IMR-90 (cell line): ENCODE measurements at regions not wholly inside any gene's neighbourhood (a gene's known extent, or its start where the extent isn't known, plus 50 kb on each side); places are given as distances from the start of the nearest gene placed in this dataset.

Experiments used
- ATAC-seq: fragments of 200-7000 bp; cut with Tn5 transposase; 2 replicates; pipeline ENCODE4 v1.9.1; 2020; ENCODE audit warnings: low read depth, mild to moderate bottlenecking, moderate library complexity
- BruUV-seq: library from RNA; stranded (reverse); fragments of 400-500 nt; replicated peaks from 2 replicates; lab custom pipeline; 2021; lab: Mats Ljungman, UMichigan
- CTCF ChIA-PET: fragments of 300-600 bp; formaldehyde crosslinking; extraction: SDS; loops from one replicate; lab custom pipeline; 2021; ENCODE audit warnings: antibody characterized with exemption; lab: Yijun Ruan, JAX
- POLR2A ChIA-PET: fragments of 300-600 bp; sonication (Branson Sonifier 250); formaldehyde crosslinking; loops from one replicate; lab custom pipeline; 2022; ENCODE audit warnings: antibody characterized with exemption; ENCODE audit not compliant: unreplicated experiment; lab: Charles Lee
- DNase-seq: peaks from one replicate; pipeline ENCODE4 v3.0.0; 2013
- H2AFZ ChIP-seq: replicated peaks from 2 replicates; pipeline ENCODE3; 2013; ENCODE audit warnings: low read length, mild to moderate bottlenecking; ENCODE audit not compliant: poor library complexity
- H2AK5ac ChIP-seq: 2 replicates; pipeline ENCODE4 v1.6.1; 2013; ENCODE audit warnings: low read depth, low read length, inconsistent platforms
- H2AK9ac ChIP-seq: replicated peaks from 2 replicates; pipeline ENCODE3; 2013; ENCODE audit warnings: mild to moderate bottlenecking, low read depth, low read length, moderate library complexity; ENCODE audit not compliant: poor library complexity
- H2BK120ac ChIP-seq: 2 replicates; pipeline ENCODE4 v1.6.1; 2013; ENCODE audit warnings: low read depth, low read length, inconsistent platforms
- H2BK15ac ChIP-seq: 3 replicates; pipeline ENCODE4 v1.6.1; 2013; ENCODE audit warnings: low read depth, low read length, inconsistent platforms
- H2BK20ac ChIP-seq: 2 replicates; pipeline ENCODE4 v1.6.1; 2013; ENCODE audit warnings: low read depth, mild to moderate bottlenecking, inconsistent platforms, low read length, moderate library complexity
- H2BK5ac ChIP-seq: 2 replicates; pipeline ENCODE4 v1.6.1; 2013; ENCODE audit warnings: mild to moderate bottlenecking, low read depth, low read length, inconsistent platforms; ENCODE audit not compliant: poor library complexity, severe bottlenecking
- H3K14ac ChIP-seq: replicated peaks from 2 replicates; pipeline ENCODE4 v1.6.1; 2013; ENCODE audit warnings: low read depth, low read length, inconsistent platforms
- H3K18ac ChIP-seq: 2 replicates; pipeline ENCODE4 v1.6.1; 2013; ENCODE audit warnings: low read depth, low read length, control low read depth
- H3K23ac ChIP-seq: 2 replicates; pipeline ENCODE4 v1.6.1; 2013; ENCODE audit warnings: low read depth, low read length, inconsistent platforms
- H3K27ac ChIP-seq: 2 replicates; pipeline ENCODE4 v1.5.1; 2013; ENCODE audit warnings: mild to moderate bottlenecking, control low read depth, low read length; ENCODE audit not compliant: insufficient read depth
- H3K27me3 ChIP-seq: 2 replicates; pipeline ENCODE4 v1.6.1; 2013; ENCODE audit warnings: low read length; ENCODE audit not compliant: control insufficient read depth, insufficient read depth
- H3K36me3 ChIP-seq: 2 replicates; pipeline ENCODE4 v1.6.1; 2013; ENCODE audit warnings: low read length, mixed read lengths; ENCODE audit not compliant: control insufficient read depth, insufficient read depth
- H3K4ac ChIP-seq: 2 replicates; pipeline ENCODE4 v1.6.1; 2013; ENCODE audit warnings: low read depth, low read length, inconsistent platforms
- H3K4me1 ChIP-seq: 2 replicates; pipeline ENCODE4 v1.6.1; 2013; ENCODE audit warnings: low read length, mixed read lengths; ENCODE audit not compliant: control insufficient read depth, insufficient read depth
- H3K4me2 ChIP-seq: 2 replicates; pipeline ENCODE4 v1.6.1; 2013; ENCODE audit warnings: low read depth, mild to moderate bottlenecking, control low read depth, low read length, moderate library complexity
- H3K4me3 ChIP-seq: 2 replicates; pipeline ENCODE4 v1.5.1; 2013; ENCODE audit warnings: low read depth, mild to moderate bottlenecking, control low read depth, low read length, moderate library complexity; ENCODE audit not compliant: insufficient read depth
- H3K56ac ChIP-seq: 2 replicates; pipeline ENCODE4 v1.6.1; 2013; ENCODE audit warnings: low read length, inconsistent platforms; ENCODE audit not compliant: insufficient read depth; ENCODE audit errors: extremely low read depth
- H3K79me1 ChIP-seq, 2 experiments: 2 replicates each; pipeline ENCODE4 v1.6.1; 2013; ENCODE audit warnings: low read length in 2 of 2, inconsistent platforms in 1 of 2, low read depth in 1 of 2
- H3K9ac ChIP-seq: 2 replicates; pipeline ENCODE4 v1.6.1; 2013; ENCODE audit warnings: low read depth, low read length, control low read depth
- H3K9me1 ChIP-seq: 2 replicates; pipeline ENCODE4 v1.6.1; 2013; ENCODE audit warnings: low read length, inconsistent platforms; ENCODE audit not compliant: insufficient read depth
- H3K9me3 ChIP-seq: 2 replicates; pipeline ENCODE4 v1.6.1; 2013; ENCODE audit warnings: low read length; ENCODE audit not compliant: control insufficient read depth, insufficient read depth
- H4K20me1 ChIP-seq: 2 replicates; pipeline ENCODE4 v1.6.1; 2013; ENCODE audit warnings: low read length, inconsistent platforms; ENCODE audit not compliant: insufficient read depth
- H4K5ac ChIP-seq: 2 replicates; pipeline ENCODE4 v1.6.1; 2013; ENCODE audit warnings: mild to moderate bottlenecking, low read depth, low read length, control low read depth
- H4K8ac ChIP-seq, 2 experiments: 2 replicates each; pipeline ENCODE4 v1.6.1; 2013; ENCODE audit warnings: low read depth in 2 of 2, low read length in 2 of 2, control low read depth in 1 of 2, inconsistent platforms in 1 of 2
- H4K91ac ChIP-seq: 2 replicates; pipeline ENCODE4 v1.6.1; 2013; ENCODE audit warnings: low read depth, low read length, inconsistent platforms; ENCODE audit not compliant: insufficient read depth
- ELK1 ChIP-seq: fragments of 150-350 bp; IDR thresholded peaks from 2 replicates; pipeline ENCODE4 v1.6.1; 2016; ENCODE audit warnings: low read depth, mild to moderate bottlenecking, low read length, moderate library complexity, borderline replicate concordance
- MAFK ChIP-seq: IDR thresholded peaks from 2 replicates; pipeline ENCODE4 v1.6.1; 2012; ENCODE audit warnings: low read depth, low read length, improper control_type of control experiment
- RCOR1 ChIP-seq: IDR thresholded peaks from 2 replicates; pipeline ENCODE4 v1.6.1; 2012; ENCODE audit warnings: mild to moderate bottlenecking, low read length, improper control_type of control experiment; ENCODE audit not compliant: insufficient replicate concordance
- SMC3 ChIP-seq: fragments of 150-350 bp; IDR thresholded peaks from 2 replicates; pipeline ENCODE4 v1.6.1; 2016; ENCODE audit warnings: low read depth, mild to moderate bottlenecking, antibody characterized with exemption, low read length, moderate library complexity
- WGBS, 2 experiments: methylation state at CpG; one replicate each; pipeline versions ENCODE4 v1.1.5 to v1.1.7; 2013; ENCODE audit warnings: missing lambda C conversion rate in 2 of 2; ENCODE audit not compliant: insufficient read length in 1 of 2; ENCODE audit errors: extremely low coverage in 2 of 2; 5-methylcytosine and 5-hydroxymethylcytosine counted together
- dilution Hi-C: fragments of 300-500 bp; cut with HindIII; formaldehyde crosslinking; loops from one replicate; pipeline ENCODE4 v1.14.3; 2018; ENCODE audit warnings: low sequenced_read_pairs; ENCODE audit not compliant: unreplicated experiment
- in situ Hi-C: fragments of 300-500 bp; cut with MboI; formaldehyde crosslinking; loops from 3 replicates; pipeline ENCODE4 v1.14.3; 2019; ENCODE audit warnings: low sequenced_read_pairs, inconsistent platforms, mixed read lengths
- intact Hi-C: fragments of 100-400 bp; cut with micrococcal nuclease; formaldehyde crosslinking; loops from 2 replicates; pipeline ENCODE4 v1.10.0; 2022

GRCh38 chr2:147002256-147002655, 842.6 kb upstream of the ACVR2A start:
- no peak overlapping the region for H2AK5ac ChIP-seq
- intact Hi-C loops (no loop called here), dilution Hi-C loops (no loop called here), in situ Hi-C loops (no loop called here)
- peaks cover 5% of the 10 kb centered on the region; the same call in 1 of the 2 replicates for H3K4me1 ChIP-seq
- no peak for TF ChIP-seq MAFK
- TF ChIP-seq RCOR1, result no peak
- no peak for TF ChIP-seq SMC3
- no peak for TF ChIP-seq ELK1
- ATAC-seq (no peak), DNase-seq (no peak)
- no peak overlapping the region for H3K14ac ChIP-seq
- no peaks in the 10 kb centered on the region for H3K9me1 ChIP-seq
- no peak overlapping the region for H2BK5ac ChIP-seq
- no peak overlapping the region for H3K4me2 ChIP-seq
- no peak overlapping the region for H2AFZ ChIP-seq
- ChIA-PET CTCF (interaction anchor here (0.9 kb wide), 1 partner anchor 43 kb away, joined by 3 read pairs; no protein-coding TSS in a partner anchor), POLR2A (no interaction called here)
- no TSS peak for BruUV-seq
- no peak overlapping the region for H4K5ac ChIP-seq
- no peak overlapping the region for H3K23ac ChIP-seq
- no peaks in the 10 kb centered on the region for H3K27me3 ChIP-seq
- H3K9ac ChIP-seq, result no peak overlapping the region
- H4K20me1 ChIP-seq, result no peaks in the 10 kb centered on the region
- H3K27ac ChIP-seq, result no peak overlapping the region; the same call in 1 of the 2 replicates
- H2BK120ac ChIP-seq, result no peak overlapping the region
- peaks cover 3% of the 10 kb centered on the region; the same call in 1 of the 2 replicates for H3K9me3 ChIP-seq
- H3K4me3 ChIP-seq, result no peak overlapping the region
- H3K36me3 ChIP-seq, result no peaks in the 10 kb centered on the region
- no CpG with 5 or more reads among the region's 1 CpG for WGBS, 2 experiments
- H3K4ac ChIP-seq, result no peak overlapping the region
- H3K56ac ChIP-seq, result no peak overlapping the region
- H3K18ac ChIP-seq, result no peak overlapping the region; the same call in 1 of the 2 replicates
- no peaks in the 10 kb centered on the region for H3K79me1 ChIP-seq
- no peak overlapping the region for H2BK20ac ChIP-seq
- H2AK9ac ChIP-seq, result no peak overlapping the region
- H2BK15ac ChIP-seq, result no peak overlapping the region
- no peak overlapping the region for H4K91ac ChIP-seq
- no peak overlapping the region for H4K8ac ChIP-seq
